ENCODE measurements at regions not wholly inside any gene's neighbourhood (a gene's known extent, or its start where the extent isn't known, plus 50 kb on each side); places are given as distances from the start of the nearest gene placed in this dataset.

- 83% methylated on average over 5 of the region's 5 CpGs; no CpG with 5 or more reads in 1 of the 2 experiments for WGBS, 2 experiments (ENCODE audit: extremely low coverage in 1 of 2, insufficient coverage in 1 of 2, insufficient read length in 1 of 2, insufficient replicate concordance in 2 of 2, low coverage in 1 of 2, low lambda C conversion rate in 2 of 2, missing lambda C conversion rate in 1 of 2)
- Histone ChIP-seq H3K79me2 (ENCODE audit: control insufficient read depth in 1 of 2, insufficient read depth in 2 of 2, low read length in 2 of 2) (no peaks in the 10 kb centered on the region), H3K36me3 (ENCODE audit: control insufficient read depth in 2 of 4, insufficient read depth in 4 of 4, low read length in 3 of 4) (no peaks in the 10 kb centered on the region), H3K79me1 (ENCODE audit: low read depth, low read length) (no peaks in the 10 kb centered on the region), H3K4me2 (ENCODE audit: insufficient read depth in 1 of 2, low read depth in 2 of 2, low read length in 2 of 2) (no peak overlapping the region), H2AFZ (ENCODE audit: low read length) (no peak overlapping the region), H3K9ac (replicated peaks in 1 of 4; ENCODE audit: extremely low read depth in 1 of 4, low read depth in 3 of 4, low read length in 3 of 4) (no peak overlapping the region), H4K91ac (replicated peaks; ENCODE audit: insufficient read length, low read length) (no peak overlapping the region), H2BK5ac (ENCODE audit: low read depth, low read length) (no peak overlapping the region), H2BK12ac (ENCODE audit: low read depth, low read length) (no peak overlapping the region), H3K4ac (replicated peaks; ENCODE audit: insufficient read length, low read depth, low read length) (no peak overlapping the region), H4K8ac (ENCODE audit: extremely low read depth, insufficient read depth, low read length) (no peak overlapping the region), H3K9me3 (ENCODE audit: insufficient read depth in 2 of 2, low read depth in 1 of 2, low read length in 1 of 2) (no peaks in the 10 kb centered on the region), H2AK5ac (ENCODE audit: low read depth, low read length) (no peak overlapping the region), H3K4me3 (ENCODE audit: extremely low read depth in 1 of 4, insufficient read depth in 2 of 4, low read depth in 3 of 4, low read length in 4 of 4) (no peak overlapping the region), H2BK120ac (replicated peaks; ENCODE audit: low read depth, low read length) (no peak overlapping the region), H3K23ac (ENCODE audit: insufficient read length) (no peak overlapping the region), H3K56ac (replicated peaks; ENCODE audit: insufficient read length, low read depth, low read length) (no peak overlapping the region), H3K4me1 (replicated peaks in 1 of 4; ENCODE audit: control insufficient read depth in 3 of 4, insufficient read depth in 4 of 4, low read length in 3 of 4) (no peaks in the 10 kb centered on the region; a peak in 1 of 7 replicates), H2BK15ac (ENCODE audit: low read length) (no peak overlapping the region), H2BK20ac (ENCODE audit: low read length) (no peak overlapping the region), H3K18ac (ENCODE audit: extremely low read depth, low read length) (no peak overlapping the region), H3K27ac (ENCODE audit: low read depth, low read length) (no peak overlapping the region), H3K23me2 (ENCODE audit: low read depth, low read length) (no peaks in the 10 kb centered on the region), H4K20me1 (replicated peaks in 1 of 2; ENCODE audit: control insufficient read depth in 1 of 2, insufficient read depth in 2 of 2, low read length in 2 of 2) (no peaks in the 10 kb centered on the region), H4K5ac (ENCODE audit: insufficient read length, low read depth, low read length) (no peak overlapping the region), H3K14ac (ENCODE audit: insufficient read length) (no peak overlapping the region), H3K27me3 (replicated peaks in 1 of 4; ENCODE audit: control insufficient read depth in 3 of 4, extremely low read depth in 1 of 4, insufficient read depth in 3 of 4, low read length in 3 of 4) (no peaks in the 10 kb centered on the region)
- TF ChIP-seq TAF7 (optimal IDR thresholded peaks at IDR 0.05; ENCODE audit: borderline replicate concordance, low read depth, low read length) (no peak), GABPA (IDR thresholded peaks at IDR 0.05; ENCODE audit: borderline replicate concordance, insufficient read depth, low read length) (no peak), ATF3 (IDR thresholded peaks at IDR 0.05; ENCODE audit: insufficient read depth, low read depth, low read length) (no peak), EGR1 (IDR thresholded peaks at IDR 0.05; ENCODE audit: borderline replicate concordance, low read depth, low read length) (no peak), POU5F1 (IDR thresholded peaks at IDR 0.05; ENCODE audit: low read depth, low read length) (no peak), YY1 (IDR thresholded peaks at IDR 0.05; ENCODE audit: low read depth, low read length) (no peak), CTBP2 (IDR thresholded peaks at IDR 0.05; ENCODE audit: borderline replicate concordance, insufficient read depth, insufficient read length, low read length) (no peak), HDAC2 (IDR thresholded peaks at IDR 0.05; ENCODE audit: borderline replicate concordance in 1 of 2, low read depth in 2 of 2, low read length in 2 of 2) (no peak), CHD2 (IDR thresholded peaks at IDR 0.05; ENCODE audit: low read length) (no peak), SIN3A (conservative IDR thresholded peaks at IDR 0.05 in 1 of 2, IDR thresholded peaks at IDR 0.05 in 1 of 2; ENCODE audit: low read depth in 1 of 2, low read length in 2 of 2) (no peak)
- POLR2A ChIA-PET (ENCODE audit: partially characterized antibody), result no interaction called here
- CTCF ChIA-PET (ENCODE audit: partially characterized antibody), result no interaction called here
- no peak for DNase-seq (ENCODE audit: low read depth in 1 of 2, low spot score in 2 of 2)
- no peak for FAIRE-seq
These were observed 288.4 kb upstream of the TSHZ2 start for GRCh38 chr20:52683761-52684160.

Data from H1 (cell line).